ENCODE measurements at regions not wholly inside any gene's neighbourhood (a gene's known extent, or its start where the extent isn't known, plus 50 kb on each side); places are given as distances from the start of the nearest gene placed in this dataset.
"Not testable (repeated sequence)": the region's sequence is repeated elsewhere in the genome, so short reads cannot be mapped to it uniquely, and the experiment has no call there.

DNA sequence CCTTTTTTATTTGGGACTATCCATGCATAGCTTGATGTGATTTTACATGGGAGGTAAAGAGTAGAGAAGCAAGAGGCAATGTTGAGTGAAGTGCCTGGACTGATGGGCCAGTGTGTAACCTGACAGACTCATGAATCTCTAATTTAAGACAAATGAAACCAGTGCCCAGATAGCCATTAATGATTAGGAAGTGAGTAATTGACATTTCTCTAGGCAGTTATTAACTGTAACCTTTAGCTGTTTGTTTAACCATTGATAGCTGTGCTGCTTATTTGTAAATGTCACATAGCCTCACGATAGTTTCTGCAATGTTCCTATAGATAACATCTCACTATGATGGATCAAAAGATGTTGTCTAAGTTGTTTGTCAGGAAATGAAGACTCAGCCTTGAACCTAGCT lies 1047.5 kb upstream of the SPRY2 start:
- DNase-seq (ENCODE audit: low spot score) = no peak

DNA sequence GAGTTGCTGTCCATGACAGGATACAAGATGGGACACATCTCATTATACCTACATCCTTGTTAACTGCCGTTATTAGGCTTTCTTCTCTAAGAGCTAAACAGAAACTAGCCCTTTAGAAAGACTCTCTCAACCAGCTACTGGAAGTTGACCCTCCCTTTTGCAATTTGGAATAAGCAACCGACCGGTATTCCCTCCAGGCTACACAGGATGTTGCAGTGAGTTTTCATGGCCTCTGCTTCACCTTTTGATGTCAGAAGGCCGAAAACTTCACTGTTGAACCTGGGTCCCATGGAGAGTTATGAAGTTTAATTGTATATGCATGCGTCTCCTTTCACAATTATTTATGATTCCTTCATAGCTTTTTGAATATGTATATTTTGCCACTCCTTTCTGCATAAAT lies 1042.5 kb upstream of the SPRY2 start:
- no peak for DNase-seq (ENCODE audit: low spot score)

DNA sequence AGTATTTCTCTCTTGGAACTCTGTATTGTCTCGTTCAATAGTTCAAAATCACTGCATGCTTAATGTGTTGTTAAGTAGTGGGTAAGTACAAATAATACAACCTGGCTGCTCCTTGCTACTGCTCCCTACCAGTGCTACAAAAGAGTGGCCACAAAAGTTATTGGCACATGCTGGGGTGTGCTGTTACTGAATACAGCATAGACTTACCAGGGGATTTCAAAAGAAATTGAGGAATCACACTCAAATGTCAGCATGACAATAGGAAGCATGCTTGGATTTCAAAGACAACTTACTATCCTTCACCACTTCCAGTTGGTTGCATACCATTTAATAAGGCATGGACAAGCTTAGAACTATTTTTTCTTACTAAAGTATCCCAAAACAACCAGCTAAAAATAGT lies 1041.3 kb upstream of the SPRY2 start:
- DNase-seq (ENCODE audit: low spot score) = no peak

DNA sequence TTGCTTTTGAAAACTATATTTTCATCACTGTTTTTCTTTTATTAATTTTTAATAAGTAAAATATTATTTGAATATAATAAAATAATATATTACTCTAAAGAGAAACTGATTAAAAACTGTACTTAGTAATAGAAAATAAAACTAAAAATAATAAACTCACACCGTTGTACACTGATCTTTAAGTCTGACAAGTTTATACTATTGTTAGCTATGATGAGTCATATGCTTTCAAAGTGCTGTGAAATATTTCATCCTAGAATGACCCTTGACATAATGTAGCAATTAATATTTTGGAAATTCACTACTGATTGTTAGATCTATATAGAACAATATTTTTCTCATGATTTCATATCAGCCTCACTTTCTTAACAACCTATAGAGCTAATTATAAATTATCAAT lies 1040.6 kb upstream of the SPRY2 start:
- no peak for DNase-seq (ENCODE audit: low spot score)

DNA sequence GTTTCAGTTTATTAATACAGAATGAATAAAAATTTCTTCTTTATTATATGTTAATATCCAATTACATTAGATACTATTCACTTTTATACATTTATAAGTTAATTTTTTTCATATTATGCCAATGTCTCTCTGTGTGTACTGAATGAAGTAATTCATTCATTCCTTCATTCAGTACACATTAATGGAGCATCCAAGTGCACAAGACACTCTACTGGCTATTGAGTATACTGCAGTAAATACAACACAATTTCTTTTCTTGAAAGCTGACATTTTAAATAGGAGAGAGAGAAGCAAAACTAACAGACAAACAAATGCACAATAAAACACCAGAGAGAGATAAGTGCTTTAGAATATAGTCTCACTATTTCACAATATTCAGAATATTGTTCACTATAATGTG lies 1038.3 kb upstream of the SPRY2 start:
- DNase-seq (ENCODE audit: low spot score) = no peak

DNA sequence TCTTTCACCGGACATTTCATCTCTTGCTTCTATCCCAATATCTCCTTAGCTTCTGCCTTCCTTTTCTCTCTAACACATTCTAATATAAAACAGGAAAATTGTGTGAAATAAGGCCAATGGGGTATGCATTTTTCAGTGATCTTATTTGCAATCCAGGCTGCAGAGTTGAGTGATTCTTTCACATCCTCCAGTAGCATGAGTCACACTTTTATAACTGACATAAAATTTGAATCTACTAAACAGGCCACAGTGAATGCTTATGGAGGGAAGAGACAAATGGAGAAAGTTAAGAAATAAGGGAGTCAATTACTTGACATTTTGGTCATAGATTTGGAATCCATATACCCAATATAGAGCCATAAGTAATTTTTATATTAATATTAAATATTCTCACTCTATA lies 1037.0 kb upstream of the SPRY2 start:
- no peak for DNase-seq (ENCODE audit: low spot score)

DNA sequence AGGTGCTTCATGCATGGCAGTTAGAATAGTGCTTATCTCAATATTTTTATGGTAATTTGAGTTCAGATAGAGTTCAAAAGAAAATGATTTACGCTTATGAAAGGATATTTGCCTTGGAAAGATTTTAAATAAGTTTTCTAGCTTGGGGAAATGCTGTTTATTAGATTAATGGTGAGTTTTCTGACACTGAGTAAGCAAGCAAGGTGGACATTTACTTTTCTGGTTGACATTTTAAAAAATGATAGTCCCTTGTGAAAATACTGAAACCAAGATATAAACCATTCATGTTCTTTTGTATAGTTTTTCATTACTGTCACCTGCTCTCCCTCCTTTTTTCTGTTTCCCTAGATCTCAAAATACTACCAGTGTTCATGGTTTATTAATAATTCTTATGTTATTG lies 1034.8 kb upstream of the SPRY2 start:
- no peak for DNase-seq (ENCODE audit: low spot score)

DNA sequence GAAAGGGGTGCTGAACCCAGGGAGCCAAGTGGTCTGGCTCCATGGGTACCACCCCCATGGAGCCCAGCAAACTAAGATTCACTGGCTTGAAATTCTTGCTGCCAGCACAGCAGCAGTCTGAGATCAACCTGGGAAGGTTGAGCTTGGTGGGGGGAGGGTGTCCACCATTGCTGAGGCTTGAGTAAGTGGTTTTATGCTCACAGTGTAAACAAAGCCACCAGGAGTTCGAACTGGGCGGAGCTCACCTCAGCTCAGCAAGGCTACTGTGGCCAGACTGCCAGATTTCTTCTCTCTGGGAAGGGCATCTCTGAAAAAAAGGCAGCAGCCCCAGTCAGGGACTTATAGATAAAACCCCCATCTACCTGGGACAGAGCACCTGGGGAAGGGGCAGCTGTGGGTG lies 1021.8 kb upstream of the SPRY2 start:
- DNase-seq (ENCODE audit: low spot score) = not testable (repeated sequence)

DNA sequence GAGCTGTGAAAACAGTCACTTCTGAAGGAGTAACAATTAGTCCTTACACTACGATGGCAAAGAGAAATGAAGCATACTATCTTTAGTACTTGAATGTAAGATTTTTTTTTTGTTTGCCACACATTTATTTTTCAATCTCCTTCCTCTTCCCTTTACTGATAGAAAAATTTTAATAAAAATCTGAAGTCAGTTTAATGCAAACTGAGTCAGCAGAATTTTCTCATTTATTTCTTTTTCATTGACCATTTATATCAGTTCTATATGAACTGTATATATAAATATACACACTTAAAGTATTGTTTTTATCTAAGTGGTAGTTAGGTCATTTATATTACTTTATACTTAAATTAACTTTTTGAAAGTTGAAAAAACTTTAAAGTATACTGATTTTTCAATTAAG lies 1009.1 kb upstream of the SPRY2 start:
- DNase-seq (ENCODE audit: low spot score) = no peak

DNA sequence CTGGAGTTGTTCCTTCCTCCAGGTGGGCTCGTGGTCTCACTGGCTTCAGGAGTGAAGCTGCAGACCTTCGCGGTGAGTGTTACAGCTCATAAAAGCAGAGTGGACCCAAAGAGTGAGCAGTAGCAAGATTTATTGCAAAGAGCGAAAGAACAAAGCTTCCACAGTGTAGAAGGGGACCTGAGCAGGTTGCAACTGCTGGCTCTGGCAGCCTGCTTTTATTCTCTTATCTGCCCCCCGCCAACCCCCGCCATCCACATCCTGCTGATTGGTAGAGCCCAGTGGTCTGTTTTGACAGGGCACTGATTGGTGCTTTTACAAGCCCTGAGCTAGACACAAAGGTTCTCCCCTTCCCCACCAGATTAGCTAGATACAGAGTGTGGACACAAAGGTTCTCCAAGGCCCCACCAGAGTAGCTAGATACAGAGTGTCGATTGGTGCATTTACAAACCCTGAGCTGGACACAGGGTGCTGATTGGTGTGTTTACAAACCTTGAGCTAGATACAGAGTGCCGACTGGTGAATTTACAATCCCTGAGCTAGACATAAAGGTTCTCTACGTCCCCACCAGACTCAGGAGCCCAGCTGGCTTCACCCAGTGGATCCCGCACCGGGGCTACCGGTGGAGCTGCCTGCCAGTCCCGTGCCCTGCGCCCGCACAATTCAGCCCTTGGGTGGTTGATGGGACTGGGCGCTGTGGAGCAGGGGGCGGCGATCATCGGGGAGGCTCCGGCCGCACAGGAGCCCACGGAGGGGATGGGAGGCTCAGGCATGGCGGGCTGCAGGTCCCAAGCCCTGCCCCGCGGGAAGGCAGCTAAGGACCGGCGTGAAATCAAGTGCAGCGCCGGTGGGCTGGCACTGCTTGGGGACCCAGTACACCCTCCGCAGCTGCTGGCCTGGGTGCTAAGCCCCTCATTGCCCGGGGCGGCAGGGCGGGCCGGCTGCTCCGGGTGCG lies 999.5 kb upstream of the SPRY2 start:
- not testable (repeated sequence) for DNase-seq (ENCODE audit: low spot score)

DNA sequence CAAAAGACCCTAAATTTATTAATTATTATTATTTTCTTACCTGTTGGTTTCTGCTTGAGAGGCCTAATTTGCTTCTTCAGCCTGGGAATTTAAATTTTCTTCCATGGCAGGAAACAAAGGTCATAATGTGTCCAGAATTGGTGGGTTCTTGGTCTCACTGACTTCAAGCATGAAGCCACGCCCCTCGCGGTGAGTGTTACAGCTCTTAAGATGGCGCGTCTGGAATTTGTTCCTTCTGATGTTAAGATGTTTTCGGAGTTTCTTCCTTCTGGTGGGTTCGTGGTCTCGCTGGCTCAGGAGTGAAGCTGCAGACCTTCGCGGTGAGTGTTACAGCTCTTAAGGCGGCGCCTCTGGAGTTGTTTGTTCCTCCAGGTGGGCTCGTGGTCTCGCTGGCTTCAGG lies 998.7 kb upstream of the SPRY2 start:
- DNase-seq (ENCODE audit: low spot score) = not testable (repeated sequence)

DNA sequence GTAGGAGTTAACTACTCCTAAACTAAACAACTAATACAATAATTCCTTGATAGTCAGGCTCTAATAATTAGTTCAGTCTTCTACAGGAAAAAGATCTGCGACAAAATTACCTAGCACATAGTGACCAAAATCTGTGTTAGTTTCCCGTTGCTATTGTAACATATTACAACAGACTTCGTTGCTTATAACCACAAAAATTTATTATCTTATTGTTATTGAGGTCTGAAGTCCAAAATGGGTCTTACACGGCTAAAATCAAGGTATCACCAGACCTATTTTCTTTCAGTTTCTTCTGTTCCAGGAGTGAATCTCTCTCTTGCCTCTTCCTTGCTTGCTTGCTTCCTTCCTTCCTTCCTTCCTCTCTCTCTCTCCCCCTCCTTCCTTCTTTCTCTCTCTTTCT lies 993.6 kb upstream of the SPRY2 start:
- no peak for DNase-seq (ENCODE audit: low spot score)

DNA sequence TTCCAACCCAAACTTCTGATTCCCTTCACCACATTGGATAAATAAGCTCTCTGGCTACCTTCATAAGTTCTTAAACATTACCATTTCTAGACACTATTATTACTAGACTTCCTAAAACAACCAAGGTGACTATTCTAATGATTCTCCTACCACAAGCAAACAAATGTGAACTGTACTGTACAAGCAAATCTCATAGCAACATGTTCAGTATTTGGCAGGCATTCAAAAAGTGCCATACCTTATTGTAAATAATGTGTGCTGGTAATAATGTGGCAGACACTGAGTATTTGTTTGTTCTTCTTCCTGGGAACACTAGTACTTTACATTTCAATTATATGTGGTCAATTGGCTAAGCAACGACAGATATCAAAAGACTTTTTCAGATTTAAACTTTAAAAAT lies 986.0 kb upstream of the SPRY2 start:
- DNase-seq (ENCODE audit: low spot score) = no peak

DNA sequence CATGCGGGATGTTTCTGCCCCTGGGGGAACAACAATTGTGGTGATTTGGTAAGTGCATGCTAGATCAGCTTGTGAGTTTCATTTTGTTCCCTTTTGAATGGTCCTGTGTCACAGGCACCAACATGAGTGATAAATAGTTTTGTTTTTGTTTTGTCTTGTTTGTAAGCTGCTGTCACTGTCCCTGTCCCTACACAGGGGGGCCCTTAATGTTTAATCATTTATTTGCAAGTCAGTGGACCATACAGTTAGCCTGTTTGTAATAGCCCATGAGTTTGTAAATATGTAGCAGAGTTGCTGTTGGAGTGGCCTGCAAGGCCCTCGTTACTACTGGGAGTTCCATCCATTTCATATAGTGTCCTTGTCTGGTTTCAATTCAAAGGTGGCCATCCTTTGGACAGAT lies 979.6 kb upstream of the SPRY2 start:
- no peak for DNase-seq (ENCODE audit: low spot score)

DNA sequence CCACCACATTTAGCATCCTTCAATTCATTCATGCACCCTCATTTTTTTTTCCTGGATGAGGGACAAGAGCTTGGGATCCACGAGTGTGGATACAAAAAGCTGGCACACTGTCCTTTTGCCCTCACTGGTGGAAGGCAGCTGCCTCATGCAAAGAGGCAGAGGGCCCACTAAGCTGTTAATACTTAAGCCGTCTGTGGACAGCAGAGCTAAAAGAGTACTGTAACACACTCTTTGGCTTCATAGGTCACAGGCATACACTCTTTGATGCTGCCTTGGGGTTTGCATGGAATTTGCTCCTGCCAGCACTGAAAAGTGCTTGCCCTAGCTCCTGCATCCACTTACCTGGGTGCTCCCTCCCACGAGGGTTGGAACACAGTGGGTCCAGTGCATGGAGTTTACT lies 978.4 kb upstream of the SPRY2 start:
- DNase-seq (ENCODE audit: low spot score) = no peak

DNA sequence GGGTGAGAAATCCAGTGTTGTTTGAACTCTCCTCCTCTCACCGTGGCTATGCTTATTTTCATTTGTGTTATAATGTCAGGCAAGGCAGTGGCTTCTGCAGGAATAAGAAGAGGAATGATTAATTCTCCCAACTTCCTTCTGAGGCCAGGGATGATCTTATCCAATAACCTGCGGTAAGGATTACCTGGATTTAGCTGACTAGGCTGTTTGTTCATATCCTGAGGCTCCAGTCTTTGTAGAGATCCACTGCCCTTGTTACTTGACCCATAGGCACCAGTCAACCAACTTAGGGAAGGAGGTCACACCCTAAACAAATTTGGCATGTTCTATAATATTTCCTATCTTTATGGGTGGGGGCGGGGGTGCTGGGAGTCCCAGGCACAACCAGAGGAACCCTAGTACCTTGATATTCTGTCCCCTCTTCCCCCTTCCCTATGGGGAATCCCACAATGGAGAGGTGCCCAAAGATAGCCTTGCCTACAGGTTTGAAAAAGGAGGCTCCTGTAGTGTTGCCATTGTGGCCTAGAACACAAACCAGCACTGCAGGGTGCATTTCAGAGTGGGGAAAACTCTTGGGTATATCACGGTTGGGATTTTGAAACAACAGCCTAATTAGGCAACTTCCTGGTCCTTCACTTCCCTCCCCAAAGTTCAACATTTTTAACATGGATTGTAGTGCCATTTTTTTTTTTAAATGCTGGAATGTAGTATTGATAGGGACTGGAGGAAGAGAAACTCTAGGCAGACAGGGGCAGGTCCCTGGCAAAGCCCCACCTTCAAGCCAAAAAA lies 977.5 kb upstream of the SPRY2 start:
- DNase-seq (ENCODE audit: low spot score) = no peak

DNA sequence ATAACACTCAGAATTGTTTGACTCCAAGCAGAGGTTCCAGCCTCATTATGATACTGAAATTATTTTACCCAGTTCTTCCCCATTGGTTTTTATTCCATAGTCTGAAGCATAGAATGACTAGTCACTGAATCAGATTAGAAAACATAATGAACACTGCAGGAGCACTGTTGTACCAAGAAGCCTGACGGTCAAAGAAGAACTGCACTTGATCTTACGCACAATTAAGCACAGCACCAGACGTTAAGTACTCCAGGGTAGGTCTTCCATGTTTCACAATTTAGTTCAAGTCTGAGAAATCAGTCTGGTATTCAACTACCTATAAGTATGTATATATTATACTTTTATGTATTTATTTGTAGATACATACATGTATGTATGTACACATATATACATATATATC lies 973.5 kb upstream of the SPRY2 start:
- DNase-seq (ENCODE audit: low spot score) = no peak

DNA sequence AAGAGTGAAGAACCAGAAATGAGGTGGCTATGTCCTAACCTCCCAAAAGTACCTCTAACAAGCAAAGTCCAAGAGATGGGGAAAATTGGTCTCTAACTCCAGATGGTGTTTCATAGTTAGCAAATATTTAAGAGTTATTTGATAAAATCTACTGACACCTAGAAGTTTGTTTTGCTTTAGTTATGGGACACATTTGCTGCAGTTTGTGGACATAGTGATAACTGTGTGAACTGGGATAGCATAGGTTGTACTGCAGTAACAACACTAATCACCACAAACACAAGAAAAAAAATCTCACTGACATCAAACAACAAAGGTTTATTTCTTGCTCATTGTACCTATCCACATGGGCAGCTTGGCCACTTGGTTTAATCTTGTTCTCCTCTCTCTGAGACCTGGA lies 965.0 kb upstream of the SPRY2 start:
- DNase-seq (ENCODE audit: low spot score) = no peak

DNA sequence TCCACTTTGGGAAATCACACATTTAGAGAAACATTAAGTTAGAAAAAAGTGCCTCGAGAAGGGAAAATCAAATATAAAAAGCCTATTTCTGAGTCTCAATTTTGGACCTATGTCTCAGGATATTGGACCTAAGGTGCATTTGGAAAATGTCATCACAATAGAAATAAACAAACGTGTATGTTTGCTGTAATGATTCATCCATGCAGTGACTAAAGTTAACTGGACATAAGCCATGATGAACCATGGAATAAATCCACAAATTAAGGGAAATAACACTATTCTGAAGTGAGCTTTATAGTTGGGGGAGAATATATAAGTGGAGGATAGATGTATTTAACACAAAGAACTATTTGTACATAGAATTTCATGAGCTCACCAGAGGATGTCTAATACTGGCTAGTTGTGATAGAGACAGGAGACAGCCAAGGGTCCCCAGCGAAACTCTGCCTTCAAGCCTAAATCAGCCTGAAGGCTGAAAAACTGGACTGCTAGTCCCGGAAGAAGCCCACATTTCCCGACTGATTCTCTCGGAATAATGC lies 963.3 kb upstream of the SPRY2 start:
- DNase-seq (ENCODE audit: low spot score) = no peak

DNA sequence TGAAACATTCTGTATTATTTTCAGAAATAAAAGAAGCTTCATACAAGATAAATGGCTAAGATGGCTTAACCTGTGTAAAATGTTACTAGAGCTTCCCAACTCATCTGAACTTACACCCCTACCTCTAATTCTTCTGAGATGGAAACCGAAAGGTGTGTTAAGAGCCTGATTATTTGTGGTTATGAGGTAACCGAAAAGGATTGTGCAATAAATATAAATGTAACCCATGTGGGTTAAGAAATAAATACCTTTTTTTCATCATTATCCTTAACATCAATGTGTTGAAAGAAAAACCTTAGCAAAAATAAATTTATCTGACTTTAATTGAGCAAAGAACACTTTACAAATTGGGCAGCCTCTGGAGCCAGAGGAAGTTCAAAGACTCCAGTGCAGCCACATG lies 961.8 kb upstream of the SPRY2 start:
- DNase-seq (ENCODE audit: low spot score) = no peak

DNA sequence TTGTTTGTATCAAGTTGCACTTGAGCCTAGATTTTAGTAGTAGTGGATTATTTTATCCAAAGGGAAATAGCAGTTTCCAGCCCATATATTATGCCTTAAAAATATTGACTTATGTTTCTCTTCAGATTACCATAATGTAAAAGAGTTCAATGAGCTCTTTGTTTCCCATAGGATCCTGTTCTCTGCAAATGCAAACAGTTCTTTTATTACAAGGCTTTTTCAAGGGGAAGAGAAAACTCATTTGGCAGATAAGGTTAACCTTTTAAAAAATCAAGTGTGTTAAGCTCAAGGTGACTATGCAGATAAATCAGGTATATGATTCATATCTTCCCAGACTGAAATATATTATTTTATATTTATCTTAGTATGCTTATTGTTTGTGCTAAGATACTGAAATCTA lies 961.2 kb upstream of the SPRY2 start:
- no peak for DNase-seq (ENCODE audit: low spot score)

DNA sequence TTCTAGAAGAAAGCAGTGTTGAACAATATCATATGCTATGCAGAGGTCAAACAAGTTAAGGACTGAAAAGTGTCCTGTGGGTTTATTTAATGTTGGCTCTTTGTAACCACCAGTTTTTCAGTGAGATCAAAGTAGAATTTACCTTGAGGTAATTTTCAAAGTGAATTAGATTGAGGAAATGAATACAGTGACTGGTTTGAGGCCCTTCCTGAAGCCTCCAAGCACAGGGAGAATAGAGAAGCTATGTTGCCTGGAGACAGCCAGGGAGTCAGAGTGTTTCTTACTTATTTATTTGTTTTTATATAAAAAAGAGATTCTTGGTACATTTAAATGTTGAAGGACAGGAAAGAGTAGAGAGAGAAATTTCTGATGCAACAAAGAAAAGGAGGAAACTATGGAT lies 954.3 kb upstream of the SPRY2 start:
- DNase-seq (ENCODE audit: low spot score) = no peak

DNA sequence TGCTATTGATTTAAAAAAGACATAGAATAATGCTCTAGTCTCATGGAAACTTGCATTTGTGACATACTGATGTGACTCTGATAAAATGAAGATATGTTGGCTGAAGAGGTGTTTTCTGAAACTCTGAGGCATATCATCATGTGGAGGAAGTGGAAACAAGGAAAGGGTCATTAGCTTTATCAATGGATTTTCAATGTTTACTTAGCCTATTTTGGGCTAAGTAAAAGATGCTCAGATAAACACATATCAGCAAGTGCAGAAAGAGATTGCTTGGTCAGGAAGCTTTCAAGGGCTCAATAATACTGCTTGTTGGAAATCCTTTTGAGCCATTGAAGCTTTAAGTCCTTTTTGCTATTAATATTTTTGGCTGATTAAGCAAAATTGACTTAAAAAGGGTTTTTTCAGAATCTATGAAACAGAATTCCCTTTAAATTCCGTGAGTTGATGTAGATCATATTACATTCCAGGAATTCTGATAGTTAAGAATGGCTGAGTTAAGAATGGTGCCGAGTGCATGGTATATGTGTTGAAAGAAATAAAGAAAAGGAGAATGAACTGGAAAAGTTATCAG lies 952.8 kb upstream of the SPRY2 start:
- DNase-seq (ENCODE audit: low spot score) = no peak
